Natural killer cell treated with Interleukin-12 subunit alpha and Interleukin-12 subunit beta and Interleukin-15 and Interleukin-18, amount 100 ng/mL, for 72 hours (primary cell): ENCODE measurements at regions not wholly inside any gene's neighbourhood (a gene's known extent, or its start where the extent isn't known, plus 50 kb on each side); places are given as distances from the start of the nearest gene placed in this dataset.

Experiments
- ATAC-seq, 2 donors: fragments of 150-1000 bp; cut with Tn5 transposase in 1 of 2; sonication (Bioruptor Pico), chemical (Tn5 transposase) in 1 of 2; 2 replicates each; pipeline ENCODE4 v1.10.0; 2021
- DNase-seq: peaks from one replicate; pipeline ENCODE4 v3.0.0; 2022; ENCODE audit warnings: low spot score
- H3K27ac Mint-ChIP-seq, 2 donors: 1 replicate in 1 of 2; 2 replicates in 1 of 2; pipeline ENCODE4 v1.8.0; 2022; ENCODE audit warnings: mixed read lengths in 2 of 2, mild to moderate bottlenecking in 1 of 2, moderate library complexity in 1 of 2
- H3K27me3 Mint-ChIP-seq, 2 donors: 1 replicate in 1 of 2; 2 replicates in 1 of 2; pipeline ENCODE4 v1.8.0; 2022; ENCODE audit warnings: mixed read lengths in 2 of 2
- H3K36me3 Mint-ChIP-seq: one replicate; pipeline ENCODE4 v1.8.0; 2022; ENCODE audit warnings: mixed read lengths
- H3K4me1 Mint-ChIP-seq, 2 donors: 1 replicate in 1 of 2; 2 replicates in 1 of 2; pipeline ENCODE4 v1.8.0; 2022; ENCODE audit warnings: low read depth in 2 of 2, mixed read lengths in 2 of 2, mild to moderate bottlenecking in 1 of 2
- H3K4me3 Mint-ChIP-seq: one replicate; pipeline ENCODE4 v1.8.0; 2022; ENCODE audit warnings: mixed read lengths
- H3K9me3 Mint-ChIP-seq: 2 replicates; pipeline ENCODE4 v1.8.0; 2022; ENCODE audit warnings: mixed read lengths

GRCh38 chr9:17906841-17907778 lies 328.2 kb downstream of the SH3GL2 start:
- Mint-ChIP-seq H3K4me3 (no peak overlapping the region), H3K9me3 (peaks cover 12% of the 10 kb centered on the region), H3K36me3 (no peaks in the 10 kb centered on the region), H3K27me3 (peaks cover 0 to 4% of the 10 kb centered on the region in 2 donors), H3K27ac (no peak overlapping the region), H3K4me1 (no peaks in the 10 kb centered on the region)
- ATAC-seq = peak; percentile 33 to 40
- DNase-seq = no peak

- Mint-ChIP-seq H3K36me3 (no peaks in the 10 kb centered on the region), H3K9me3 (peaks cover 5% of the 10 kb centered on the region), H3K4me3 (no peak overlapping the region), H3K27ac (no peak overlapping the region), H3K27me3 (peaks cover 0 to 4% of the 10 kb centered on the region in 2 donors), H3K4me1 (no peaks in the 10 kb centered on the region)
- no peak for ATAC-seq
- DNase-seq = no peak
These were observed 329.1 kb downstream of the SH3GL2 start for GRCh38 chr9:17907779-17908508.

- DNase-seq (no peak), ATAC-seq (no peak)
- Mint-ChIP-seq H3K4me3 (no peak overlapping the region), H3K27me3 (no peaks in the 10 kb centered on the region), H3K4me1 (no peaks in the 10 kb centered on the region), H3K36me3 (no peaks in the 10 kb centered on the region), H3K27ac (no peak overlapping the region), H3K9me3 (peaks cover 11% of the 10 kb centered on the region)
These were observed 347.4 kb downstream of the SH3GL2 start for GRCh38 chr9:17926246-17926645.

- ATAC-seq = no peak
These were observed 348.8 kb downstream of the SH3GL2 start for GRCh38 chr9:17927616-17928015.

GRCh38 chr9:17928228-17928627 lies 349.4 kb downstream of the SH3GL2 start:
- DNase-seq (no peak), ATAC-seq (no peak)
- Mint-ChIP-seq H3K4me3 (no peak overlapping the region), H3K27ac (no peak overlapping the region), H3K27me3 (no peaks in the 10 kb centered on the region), H3K4me1 (no peaks in the 10 kb centered on the region), H3K9me3 (peaks cover 7% of the 10 kb centered on the region), H3K36me3 (no peaks in the 10 kb centered on the region)

More at GRCh38 chr9:17927616-17928015, 348.8 kb downstream of the SH3GL2 start:
- H3K27ac Mint-ChIP-seq = no peak overlapping the region
- H3K9me3 Mint-ChIP-seq = peaks cover 10% of the 10 kb centered on the region
- H3K4me3 Mint-ChIP-seq = no peak overlapping the region
- no peak for DNase-seq
- H3K4me1 Mint-ChIP-seq = no peaks in the 10 kb centered on the region
- no peaks in the 10 kb centered on the region for H3K27me3 Mint-ChIP-seq
- H3K36me3 Mint-ChIP-seq = no peaks in the 10 kb centered on the region

GRCh38 chr9:17928768-17929167 lies 349.9 kb downstream of the SH3GL2 start:
- no peak for ATAC-seq
- H3K4me3 Mint-ChIP-seq = no peak overlapping the region

GRCh38 chr9:17929506-17929905 lies 350.6 kb downstream of the SH3GL2 start:
- ATAC-seq (no peak), DNase-seq (no peak)
- Mint-ChIP-seq H3K27me3 (no peaks in the 10 kb centered on the region), H3K27ac (no peak overlapping the region), H3K9me3 (peaks cover 7% of the 10 kb centered on the region), H3K4me1 (no peaks in the 10 kb centered on the region), H3K36me3 (no peaks in the 10 kb centered on the region), H3K4me3 (no peak overlapping the region)

More at GRCh38 chr9:17928768-17929167, 349.9 kb downstream of the SH3GL2 start:
- H3K9me3 Mint-ChIP-seq = peaks cover 7% of the 10 kb centered on the region
- H3K4me1 Mint-ChIP-seq = no peaks in the 10 kb centered on the region
- no peaks in the 10 kb centered on the region for H3K36me3 Mint-ChIP-seq
- no peak for DNase-seq
- no peaks in the 10 kb centered on the region for H3K27me3 Mint-ChIP-seq
- no peak overlapping the region for H3K27ac Mint-ChIP-seq

- no peaks in the 10 kb centered on the region for H3K27me3 Mint-ChIP-seq
- no peaks in the 10 kb centered on the region for H3K36me3 Mint-ChIP-seq
- ATAC-seq (no peak), DNase-seq (no peak)
- H3K27ac Mint-ChIP-seq = no peak overlapping the region
- no peaks in the 10 kb centered on the region for H3K4me1 Mint-ChIP-seq
- peaks cover 7% of the 10 kb centered on the region for H3K9me3 Mint-ChIP-seq
- H3K4me3 Mint-ChIP-seq = no peak overlapping the region
These were observed 351.2 kb downstream of the SH3GL2 start for GRCh38 chr9:17930071-17930470.

- Mint-ChIP-seq H3K9me3 (peaks cover 7% of the 10 kb centered on the region), H3K27me3 (no peaks in the 10 kb centered on the region), H3K36me3 (no peaks in the 10 kb centered on the region), H3K4me1 (no peaks in the 10 kb centered on the region), H3K4me3 (no peak overlapping the region), H3K27ac (no peak overlapping the region)
- DNase-seq = no peak
- ATAC-seq = no peak
These were observed 357.5 kb downstream of the SH3GL2 start for GRCh38 chr9:17936365-17936764.

GRCh38 chr9:17938035-17938655 lies 359.3 kb downstream of the SH3GL2 start:
- ATAC-seq (no peak), DNase-seq (no peak)
- Mint-ChIP-seq H3K9me3 (peaks cover 7% of the 10 kb centered on the region), H3K4me1 (no peaks in the 10 kb centered on the region), H3K4me3 (no peak overlapping the region), H3K36me3 (no peaks in the 10 kb centered on the region), H3K27me3 (no peaks in the 10 kb centered on the region), H3K27ac (no peak overlapping the region)

GRCh38 chr9:17942498-17942897 lies 363.6 kb downstream of the SH3GL2 start:
- ATAC-seq = no peak
- no peaks in the 10 kb centered on the region for H3K4me1 Mint-ChIP-seq
- peaks cover 11% of the 10 kb centered on the region for H3K9me3 Mint-ChIP-seq
- H3K4me3 Mint-ChIP-seq = no peak overlapping the region
- H3K27ac Mint-ChIP-seq = no peak overlapping the region
- H3K27me3 Mint-ChIP-seq = no peaks in the 10 kb centered on the region
- DNase-seq = no peak
- H3K36me3 Mint-ChIP-seq = no peaks in the 10 kb centered on the region

GRCh38 chr9:17955409-17955808 lies 376.5 kb downstream of the SH3GL2 start:
- Mint-ChIP-seq H3K27me3 (no peaks in the 10 kb centered on the region), H3K27ac (no peak overlapping the region), H3K36me3 (no peaks in the 10 kb centered on the region), H3K9me3 (peaks cover 4% of the 10 kb centered on the region), H3K4me3 (no peak overlapping the region), H3K4me1 (no peaks in the 10 kb centered on the region)
- DNase-seq = no peak
- ATAC-seq = no peak

GRCh38 chr9:17958363-17958762 lies 379.5 kb downstream of the SH3GL2 start:
- ATAC-seq (no peak), DNase-seq (no peak)
- no peaks in the 10 kb centered on the region for H3K36me3 Mint-ChIP-seq
- H3K27me3 Mint-ChIP-seq = no peaks in the 10 kb centered on the region
- no peak overlapping the region for H3K27ac Mint-ChIP-seq
- no peaks in the 10 kb centered on the region for H3K4me1 Mint-ChIP-seq
- H3K4me3 Mint-ChIP-seq = no peak overlapping the region
- peaks cover 4% of the 10 kb centered on the region for H3K9me3 Mint-ChIP-seq

- H3K27ac Mint-ChIP-seq = no peak overlapping the region
- no peaks in the 10 kb centered on the region for H3K4me1 Mint-ChIP-seq
- H3K9me3 Mint-ChIP-seq = no peaks in the 10 kb centered on the region
- ATAC-seq (no peak), DNase-seq (no peak)
- no peaks in the 10 kb centered on the region for H3K36me3 Mint-ChIP-seq
- no peaks in the 10 kb centered on the region for H3K27me3 Mint-ChIP-seq
- no peak overlapping the region for H3K4me3 Mint-ChIP-seq
These were observed 383.9 kb downstream of the SH3GL2 start for GRCh38 chr9:17962747-17963146.
